ENCODE measurements at regions not wholly inside any gene's neighbourhood (a gene's known extent, or its start where the extent isn't known, plus 50 kb on each side); places are given as distances from the start of the nearest gene placed in this dataset.

DNA sequence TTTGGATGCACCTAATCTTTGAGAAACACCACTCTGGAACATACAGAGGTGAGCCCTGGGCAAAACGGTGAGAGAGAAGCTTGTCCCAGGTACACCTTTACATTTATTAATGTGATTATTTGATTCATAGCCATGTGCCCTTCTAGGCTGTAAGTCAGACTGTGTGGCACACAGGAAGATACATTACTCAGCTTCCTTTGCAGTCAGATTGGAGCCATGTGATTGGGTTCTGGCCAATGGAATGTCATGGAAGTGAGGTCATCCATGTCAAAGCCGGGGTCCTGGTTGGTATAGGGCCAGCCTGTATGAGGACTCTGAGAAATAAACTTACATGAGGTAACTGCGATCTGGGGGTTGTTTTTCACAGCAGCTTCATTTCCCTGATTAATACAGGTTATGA is 106.8 kb upstream of the CD180 start:
- DNase-seq (ENCODE audit: low spot score): no peak
- TF ChIP-seq, protein P1, sequence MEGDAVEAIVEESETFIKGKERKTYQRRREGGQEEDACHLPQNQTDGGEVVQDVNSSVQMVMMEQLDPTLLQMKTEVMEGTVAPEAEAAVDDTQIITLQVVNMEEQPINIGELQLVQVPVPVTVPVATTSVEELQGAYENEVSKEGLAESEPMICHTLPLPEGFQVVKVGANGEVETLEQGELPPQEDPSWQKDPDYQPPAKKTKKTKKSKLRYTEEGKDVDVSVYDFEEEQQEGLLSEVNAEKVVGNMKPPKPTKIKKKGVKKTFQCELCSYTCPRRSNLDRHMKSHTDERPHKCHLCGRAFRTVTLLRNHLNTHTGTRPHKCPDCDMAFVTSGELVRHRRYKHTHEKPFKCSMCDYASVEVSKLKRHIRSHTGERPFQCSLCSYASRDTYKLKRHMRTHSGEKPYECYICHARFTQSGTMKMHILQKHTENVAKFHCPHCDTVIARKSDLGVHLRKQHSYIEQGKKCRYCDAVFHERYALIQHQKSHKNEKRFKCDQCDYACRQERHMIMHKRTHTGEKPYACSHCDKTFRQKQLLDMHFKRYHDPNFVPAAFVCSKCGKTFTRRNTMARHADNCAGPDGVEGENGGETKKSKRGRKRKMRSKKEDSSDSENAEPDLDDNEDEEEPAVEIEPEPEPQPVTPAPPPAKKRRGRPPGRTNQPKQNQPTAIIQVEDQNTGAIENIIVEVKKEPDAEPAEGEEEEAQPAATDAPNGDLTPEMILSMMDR (IDR thresholded peaks at IDR 0.05; ENCODE audit: extremely low read depth, missing control alignments): no peak

DNA sequence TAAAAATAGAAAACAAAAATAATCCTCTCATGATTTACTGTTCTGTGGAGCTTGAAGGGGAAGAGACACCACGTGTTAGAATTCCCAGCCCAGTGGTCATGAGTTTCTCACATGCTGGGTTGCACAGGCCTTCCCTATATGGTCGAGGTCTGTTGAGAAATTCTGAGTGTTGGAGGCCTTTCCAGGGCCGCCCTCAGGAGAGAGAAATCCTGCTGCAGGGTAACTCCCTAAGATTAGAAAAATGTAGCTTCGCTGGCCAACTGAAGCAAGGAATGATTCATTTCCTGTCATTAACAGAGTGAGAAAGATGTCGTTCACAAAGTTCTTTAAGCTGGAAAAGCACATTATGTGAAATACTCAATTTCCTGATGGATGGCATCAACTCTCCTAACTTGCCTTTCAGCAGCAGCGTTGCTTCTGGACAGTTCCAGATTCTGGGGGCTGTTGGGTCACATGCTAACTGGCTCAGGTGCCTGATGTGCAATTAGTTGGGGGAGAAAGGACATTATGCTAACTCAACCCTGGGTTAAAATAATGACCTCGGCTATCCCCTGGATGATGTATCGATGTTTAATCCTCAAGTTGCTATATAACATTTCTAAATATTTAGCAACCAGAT is 104.8 kb upstream of the CD180 start:
- DNase-seq (ENCODE audit: low spot score): no peak

DNA sequence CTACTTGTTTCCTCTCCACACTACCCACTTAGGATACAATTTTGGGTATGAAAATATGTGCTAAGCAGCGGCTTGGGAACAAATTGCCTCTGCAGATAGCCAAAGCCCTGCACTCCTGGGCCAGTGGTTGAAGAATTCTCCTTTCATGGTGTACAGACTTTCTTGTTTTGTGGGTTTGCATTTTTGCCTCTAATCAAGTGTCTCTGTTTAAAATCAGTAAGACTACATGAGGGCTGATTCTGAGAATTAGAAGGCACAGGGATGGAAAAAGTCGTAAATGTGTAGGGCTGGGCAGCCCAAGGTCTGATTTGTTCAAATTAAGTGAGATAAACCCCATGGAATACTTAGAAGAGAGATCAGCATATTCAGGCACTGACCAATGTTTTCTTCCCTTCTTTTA is 103.7 kb upstream of the CD180 start:
- TF ChIP-seq, protein P1 (IDR thresholded peaks at IDR 0.05; ENCODE audit: extremely low read depth, missing control alignments): no peak
- DNase-seq (ENCODE audit: low spot score): no peak

More for the DNA sequence above, 104.8 kb upstream of the CD180 start:
- TF ChIP-seq, protein P1 (IDR thresholded peaks at IDR 0.05; ENCODE audit: extremely low read depth, missing control alignments): no peak

DNA sequence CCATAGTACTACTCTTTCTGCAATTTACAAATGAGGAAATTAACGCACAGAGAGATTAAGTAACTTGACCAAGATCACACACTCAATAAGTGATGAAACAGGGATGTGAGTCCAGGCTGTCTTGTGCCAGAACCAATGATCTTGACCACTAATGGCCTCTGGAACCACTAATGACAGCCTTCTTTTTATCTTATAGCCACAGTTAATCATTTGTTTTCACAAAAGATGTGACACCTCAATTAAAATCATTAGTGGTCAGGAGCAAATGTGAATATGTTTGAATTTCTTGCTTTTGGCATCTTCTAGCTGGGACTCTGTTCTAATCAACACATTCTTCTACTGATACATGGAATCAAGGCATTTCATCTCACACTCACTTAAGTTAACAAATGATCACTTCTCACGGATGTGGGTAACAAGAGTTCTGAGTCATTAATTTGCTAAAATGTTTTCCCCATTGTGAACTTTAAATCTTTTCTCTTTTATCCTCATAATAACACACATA is 102.7 kb upstream of the CD180 start:
- DNase-seq (ENCODE audit: low spot score): no peak
- TF ChIP-seq, protein P1 (IDR thresholded peaks at IDR 0.05; ENCODE audit: extremely low read depth, missing control alignments): no peak

DNA sequence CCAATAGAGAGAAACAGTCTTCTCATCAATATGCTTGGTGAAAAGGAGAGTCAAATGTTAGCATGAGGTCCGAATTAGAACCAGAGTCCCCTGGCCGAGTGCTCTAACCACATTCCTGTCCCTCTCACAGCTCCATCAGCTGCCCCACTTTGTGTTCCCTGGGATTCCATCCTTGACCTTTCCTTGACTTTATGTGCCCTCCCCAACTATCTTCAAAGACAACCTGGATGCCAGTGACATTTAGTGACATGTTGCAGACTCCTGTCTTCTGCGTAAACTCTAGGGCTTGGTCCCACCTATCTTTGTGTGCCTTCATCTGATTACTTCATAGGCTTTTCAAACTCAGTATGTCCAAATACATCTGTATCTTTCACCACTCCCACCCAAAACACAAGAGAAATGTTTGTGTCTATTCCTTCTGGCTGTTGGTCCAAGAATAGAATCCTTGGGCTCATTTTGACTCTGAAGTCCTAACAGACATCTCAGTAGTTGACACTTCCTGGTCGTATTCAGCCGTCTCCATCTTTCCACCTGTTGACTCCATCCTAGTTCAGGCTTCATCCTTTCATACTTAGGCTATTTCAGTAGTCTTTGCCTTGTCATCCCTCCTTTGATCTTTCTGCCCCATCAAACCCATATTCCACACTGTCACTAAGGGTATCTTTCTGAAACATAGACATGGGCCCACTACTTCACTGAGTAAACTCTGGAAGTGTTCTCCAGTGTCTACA is 101.4 kb upstream of the CD180 start:
- no peak for DNase-seq (ENCODE audit: low spot score)
- TF ChIP-seq, protein P1 (IDR thresholded peaks at IDR 0.05; ENCODE audit: extremely low read depth, missing control alignments): no peak

DNA sequence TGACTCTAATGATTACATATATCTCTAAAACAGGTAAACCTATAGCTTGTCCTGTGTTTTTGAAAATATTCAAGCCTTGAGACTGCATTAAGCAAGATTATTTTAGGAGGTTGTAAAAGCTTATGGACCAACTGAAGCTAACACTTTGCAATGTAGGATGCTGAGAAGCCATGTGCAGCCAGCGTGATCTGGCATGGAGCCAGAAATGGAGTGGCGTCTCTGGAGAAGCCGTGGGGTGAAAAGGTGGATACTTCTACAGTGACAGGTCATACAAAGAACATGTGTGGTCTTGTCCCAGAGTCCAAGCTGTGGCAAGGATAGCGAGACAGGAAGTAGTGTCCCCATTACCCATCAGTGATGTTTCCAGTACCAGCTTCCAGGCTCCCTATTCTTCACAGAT is 100.8 kb upstream of the CD180 start:
- DNase-seq (ENCODE audit: low spot score): no peak
- TF ChIP-seq, protein P1 (IDR thresholded peaks at IDR 0.05; ENCODE audit: extremely low read depth, missing control alignments): no peak

DNA sequence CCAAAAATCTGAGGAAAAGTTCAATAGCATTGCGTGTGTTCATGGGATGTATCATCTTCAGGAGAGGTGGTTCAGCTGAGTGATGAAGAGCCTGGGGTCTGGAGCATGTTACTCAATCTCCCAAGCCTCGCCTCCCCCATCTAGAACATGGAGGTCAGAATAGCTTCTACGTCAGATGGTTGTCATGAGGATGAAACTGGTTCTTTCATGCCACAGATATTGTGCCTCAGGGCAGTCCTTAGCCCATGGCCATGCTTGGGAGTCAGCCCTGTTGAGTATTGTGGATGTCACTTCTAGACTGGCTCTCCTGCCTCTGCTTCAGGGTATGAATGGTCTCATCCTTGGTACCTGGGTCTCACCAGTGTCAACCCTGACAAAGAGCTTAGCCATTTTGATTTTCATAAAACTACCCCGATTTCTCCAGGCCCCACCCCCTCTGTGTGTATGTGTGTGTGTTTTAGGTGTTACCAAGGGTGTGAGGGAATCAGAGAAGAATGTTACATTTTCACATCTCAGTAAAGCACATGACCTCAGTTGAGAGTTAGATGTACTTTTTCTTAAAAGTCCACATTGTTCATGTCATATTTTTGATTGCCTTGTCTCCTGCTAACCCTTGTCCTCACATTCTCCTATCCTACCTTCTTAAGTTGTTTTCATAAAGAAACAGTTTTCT is 97.8 kb upstream of the CD180 start:
- no peak for DNase-seq (ENCODE audit: low spot score)
- TF ChIP-seq, protein P1 (IDR thresholded peaks at IDR 0.05; ENCODE audit: extremely low read depth, missing control alignments): no peak

Measured in GM20000 (cell line).